OCI-LY3 (cell line): ENCODE measurements at regions not wholly inside any gene's neighbourhood (a gene's known extent, or its start where the extent isn't known, plus 50 kb on each side); places are given as distances from the start of the nearest gene placed in this dataset.

Experiments used
- EZH2phosphoT487 ChIP-seq: fragments of 200-600 bp; shearing (Covaris generic); IDR thresholded peaks from 2 replicates; pipeline ENCODE4 v1.6.1; 2018; ENCODE audit warnings: antibody characterized with exemption, mixed run types, low read depth
- TF ChIP-seq, protein P1 (sequence below): fragments of 200-600, 300-600 bp; sonication (generic); IDR thresholded peaks from 2 replicates; pipeline ENCODE4 v1.5.1; 2014; ENCODE audit warnings: antibody characterized with exemption, low read length, low read depth

DNA sequence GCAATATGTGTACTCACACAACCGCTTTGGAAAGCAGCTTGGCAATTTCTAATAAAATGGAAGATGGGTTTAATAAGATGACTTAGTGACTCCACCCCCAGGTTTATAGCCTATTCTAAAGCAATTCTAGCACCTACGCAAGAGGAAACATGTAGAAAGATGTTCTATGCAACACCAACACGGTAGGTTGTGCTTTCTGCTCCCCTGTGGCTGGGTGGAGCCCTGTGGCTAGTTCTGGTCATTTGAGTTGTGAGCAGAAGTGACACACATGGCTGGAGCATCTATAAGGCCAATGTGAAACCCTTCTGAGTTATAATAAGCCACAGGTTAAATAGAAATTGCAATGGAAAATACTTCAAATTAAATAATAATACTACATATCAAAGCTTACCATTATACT is 310.7 kb downstream of the CD83 start:
- TF ChIP-seq, protein P1, sequence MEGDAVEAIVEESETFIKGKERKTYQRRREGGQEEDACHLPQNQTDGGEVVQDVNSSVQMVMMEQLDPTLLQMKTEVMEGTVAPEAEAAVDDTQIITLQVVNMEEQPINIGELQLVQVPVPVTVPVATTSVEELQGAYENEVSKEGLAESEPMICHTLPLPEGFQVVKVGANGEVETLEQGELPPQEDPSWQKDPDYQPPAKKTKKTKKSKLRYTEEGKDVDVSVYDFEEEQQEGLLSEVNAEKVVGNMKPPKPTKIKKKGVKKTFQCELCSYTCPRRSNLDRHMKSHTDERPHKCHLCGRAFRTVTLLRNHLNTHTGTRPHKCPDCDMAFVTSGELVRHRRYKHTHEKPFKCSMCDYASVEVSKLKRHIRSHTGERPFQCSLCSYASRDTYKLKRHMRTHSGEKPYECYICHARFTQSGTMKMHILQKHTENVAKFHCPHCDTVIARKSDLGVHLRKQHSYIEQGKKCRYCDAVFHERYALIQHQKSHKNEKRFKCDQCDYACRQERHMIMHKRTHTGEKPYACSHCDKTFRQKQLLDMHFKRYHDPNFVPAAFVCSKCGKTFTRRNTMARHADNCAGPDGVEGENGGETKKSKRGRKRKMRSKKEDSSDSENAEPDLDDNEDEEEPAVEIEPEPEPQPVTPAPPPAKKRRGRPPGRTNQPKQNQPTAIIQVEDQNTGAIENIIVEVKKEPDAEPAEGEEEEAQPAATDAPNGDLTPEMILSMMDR: no peak
- no peak for TF ChIP-seq EZH2phosphoT487
